GM12865 (cell line): ENCODE measurements at regions not wholly inside any gene's neighbourhood (a gene's known extent, or its start where the extent isn't known, plus 50 kb on each side); places are given as distances from the start of the nearest gene placed in this dataset.

ENCODE experiments used
- DNase-seq: peaks from one replicate; pipeline ENCODE4 v3.0.0; 2010; ENCODE audit warnings: low read depth
- H3K4me3 ChIP-seq: 2 replicates; pipeline ENCODE4 v1.5.1; 2011; ENCODE audit warnings: mild to moderate bottlenecking, low read depth, low read length, control low read depth
- CTCF ChIP-seq: IDR thresholded peaks from 2 replicates; pipeline ENCODE4 v1.5.1; 2011; ENCODE audit warnings: low read length, control low read depth, low read depth, inconsistent platforms; ENCODE audit not compliant: insufficient read depth; ENCODE audit errors: missing control alignments

- peak; percentile 22 for DNase-seq
- TF ChIP-seq CTCF: no peak
- H3K4me3 ChIP-seq: peak overlapping the region; percentile 59
Measured at GRCh38 chr4:180059216-180059881, 2183.9 kb upstream of the TENM3 start.

DNA sequence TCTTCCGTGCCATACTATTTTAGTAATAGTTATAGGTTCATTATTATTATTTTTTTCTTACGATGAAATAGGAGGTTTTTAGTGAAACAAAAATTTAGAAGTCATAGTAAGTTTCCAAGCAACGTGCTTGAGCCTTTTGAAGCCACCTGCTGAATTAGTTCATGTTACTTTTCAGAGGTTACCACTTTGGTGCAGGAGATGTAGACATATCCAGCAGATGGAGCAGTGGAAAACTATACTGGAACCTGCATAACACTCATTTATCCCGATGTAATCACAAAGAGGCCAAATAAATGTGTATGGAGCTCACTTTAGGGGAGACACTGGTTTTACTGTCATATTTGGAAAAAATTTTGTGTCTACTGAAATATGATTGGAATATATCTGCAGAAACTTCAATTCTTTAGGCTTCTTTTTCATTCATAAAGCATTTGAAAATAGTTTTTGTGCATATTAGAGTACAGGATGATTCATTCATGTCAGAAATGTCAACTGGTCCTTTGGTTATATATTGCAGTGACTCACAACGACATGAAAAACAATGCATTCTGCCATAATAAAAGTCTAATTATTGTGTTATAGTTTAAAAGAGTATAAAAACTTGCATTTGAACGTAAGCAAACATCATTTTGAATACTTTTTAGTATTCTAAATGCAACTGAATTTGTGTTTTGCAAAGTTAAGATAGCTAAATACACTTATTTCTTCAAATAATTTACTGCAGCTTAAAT, 2182.9 kb upstream of the TENM3 start:
- DNase-seq: peak; percentile 5
- peak overlapping the region; percentile 59; the same call in 1 of the 2 replicates for H3K4me3 ChIP-seq
- TF ChIP-seq CTCF: no peak

DNA sequence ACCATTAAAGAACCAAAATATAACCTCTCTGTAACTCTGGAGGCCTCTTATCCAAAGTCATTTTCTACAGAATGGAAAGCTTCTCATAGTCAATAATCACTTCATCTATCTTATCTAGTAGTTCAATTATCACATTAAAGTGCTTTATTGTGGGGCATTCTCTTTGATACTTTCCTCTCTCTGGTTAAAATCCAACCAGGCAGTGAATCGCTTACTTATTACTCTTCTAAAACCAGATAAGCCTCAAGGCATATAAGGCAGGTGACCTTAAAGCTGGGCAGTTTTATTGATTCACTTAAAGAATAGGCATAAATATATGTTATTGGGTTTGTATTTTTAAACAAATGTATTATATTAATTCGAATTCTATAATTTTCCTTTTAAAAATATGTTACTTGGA, 2162.1 kb upstream of the TENM3 start:
- TF ChIP-seq CTCF: no peak
- no peak for DNase-seq
- H3K4me3 ChIP-seq: no peak overlapping the region

DNA sequence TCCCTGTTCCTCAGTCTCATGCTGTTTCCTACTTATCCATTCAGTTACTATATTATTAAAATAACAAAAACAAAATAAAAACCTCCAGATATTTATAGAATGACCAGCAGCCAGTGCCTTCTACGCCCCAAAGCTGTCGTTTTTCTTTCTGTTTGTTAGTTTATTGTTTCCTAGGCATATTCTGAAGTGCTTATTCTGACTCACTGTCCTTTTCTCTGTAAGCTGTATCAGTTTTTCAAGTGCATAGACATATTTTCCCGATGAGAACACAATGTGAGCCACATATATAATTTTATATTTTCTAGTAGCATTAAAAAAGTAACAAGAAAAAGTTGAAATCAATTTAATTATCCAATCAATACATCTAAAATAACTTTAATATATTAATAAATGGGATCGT, 2158.6 kb upstream of the TENM3 start:
- no peak overlapping the region for H3K4me3 ChIP-seq
- DNase-seq: no peak
- no peak for TF ChIP-seq CTCF

DNA sequence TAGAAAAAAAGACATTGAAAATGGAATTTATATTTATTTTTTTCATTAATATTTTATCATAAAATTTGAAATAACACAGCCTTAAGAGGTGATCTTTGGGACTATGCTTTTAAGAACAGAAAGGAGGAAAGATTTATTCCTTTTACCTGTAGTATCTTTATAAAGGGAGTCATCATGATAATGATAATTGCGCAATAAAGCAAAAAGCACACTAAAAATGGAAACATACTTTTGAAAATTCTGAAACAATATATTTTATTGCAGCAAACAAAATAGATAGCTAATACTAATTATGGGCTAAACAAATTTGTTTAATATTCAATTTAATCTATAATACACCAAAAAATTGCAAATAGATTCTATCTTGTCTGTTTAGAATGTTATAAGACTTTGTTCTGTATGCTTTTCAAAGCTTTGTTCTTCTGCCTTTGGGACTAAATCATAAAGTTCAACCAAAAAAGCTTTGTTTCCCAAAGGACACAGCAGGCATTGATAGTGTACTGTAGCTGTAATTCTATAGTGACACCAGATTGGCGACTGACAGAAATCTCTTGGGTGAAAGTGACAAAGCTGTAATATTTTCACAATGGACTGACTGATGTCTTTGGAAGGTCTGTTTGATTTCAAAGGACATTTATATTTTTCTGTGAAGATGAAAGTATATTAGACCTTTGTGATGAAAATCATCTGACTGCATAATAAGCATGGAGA, 2156.6 kb upstream of the TENM3 start:
- TF ChIP-seq CTCF: no peak
- H3K4me3 ChIP-seq: no peak overlapping the region
- DNase-seq: no peak

GRCh38 chr4:180098586-180098985, 2144.6 kb upstream of the TENM3 start:
- no peak overlapping the region for H3K4me3 ChIP-seq
- no peak for TF ChIP-seq CTCF
- DNase-seq: no peak
